Gastrocnemius medialis (tissue), 4 donors: ENCODE measurements at regions not wholly inside any gene's neighbourhood (a gene's known extent, or its start where the extent isn't known, plus 50 kb on each side); places are given as distances from the start of the nearest gene placed in this dataset.

Source experiments
- ATAC-seq, 2 donors: fragments of 150-250 bp; one replicate each; pipeline ENCODE4 v1.9.1; 2016
- DNase-seq, 2 donors: peaks; one replicate each; pipeline ENCODE4 v3.0.0-alpha.2; 2019
- H3K27ac ChIP-seq, 4 donors: fragments of 200-600 bp; sonication (generic); 1 replicate in 1 of 4; 2 replicates in 3 of 4; pipeline ENCODE4 v1.5.1; 2016 to 2018; ENCODE audit warnings: mild to moderate bottlenecking in 2 of 4, moderate library complexity in 1 of 4
- H3K27me3 ChIP-seq, 3 donors: fragments of 200-600 bp; sonication (generic) in 2 of 3; 1 replicate in 1 of 3; 2 replicates in 2 of 3; pipeline versions ENCODE4 v1.5.1 to v1.6.0; 2016 to 2019; ENCODE audit warnings: mild to moderate bottlenecking in 1 of 3, moderate library complexity in 1 of 3
- H3K36me3 ChIP-seq, 2 donors: fragments of 200-600 bp; sonication (generic) in 1 of 2; one replicate each; pipeline ENCODE4 v1.5.1; 2017 to 2018
- H3K4me1 ChIP-seq, 2 donors: fragments of 200-600 bp; sonication (generic) in 1 of 2; one replicate each; pipeline ENCODE4 v1.5.1; 2016 to 2017; ENCODE audit warnings: mild to moderate bottlenecking in 2 of 2
- H3K4me3 ChIP-seq, 4 donors: fragments of 200-600 bp; sonication (generic) in 3 of 4; 1 replicate in 1 of 4; 2 replicates in 3 of 4; pipeline ENCODE4 v1.5.1; 2016 to 2019; ENCODE audit warnings: mild to moderate bottlenecking in 2 of 4
- H3K9me3 ChIP-seq, 3 donors: fragments of 200-600 bp; sonication (generic) in 2 of 3; 1 replicate in 1 of 3; 2 replicates in 2 of 3; pipeline ENCODE4 v1.5.1; 2016 to 2019
- CTCF ChIP-seq, 5 experiments: fragments of 450-650 bp in 3 of 5; fragments of 200-600 bp in 2 of 5; sonication (generic) in 2 of 5; IDR thresholded peaks in 4 of 5; conservative IDR thresholded peaks in 1 of 5; 1 replicate in 4 of 5; 2 replicates in 1 of 5; pipeline ENCODE4 v1.5.1; 2016 to 2019; ENCODE audit warnings: antibody characterized with exemption in 5 of 5, mild to moderate bottlenecking in 3 of 5, moderate library complexity in 3 of 5
- POLR2A ChIP-seq, 2 donors: fragments of 450-650 bp; IDR thresholded peaks; one replicate each; pipeline ENCODE4 v1.6.1; 2017; ENCODE audit warnings: antibody characterized with exemption in 2 of 2, mild to moderate bottlenecking in 2 of 2, moderate library complexity in 2 of 2
- in situ Hi-C, 4 donors: fragments of 200-750 bp; cut with MboI; loops; one replicate each; pipeline versions ENCODE4 v1.15.0 to v1.8.0; 2017; ENCODE audit warnings: low sequenced_read_pairs in 4 of 4
- intact Hi-C: fragments of 100-400 bp; cut with DNase I; formaldehyde crosslinking; loops from one replicate; pipeline ENCODE4 v1.15.1; 2023; ENCODE audit warnings: low total_unique reads

GRCh38 chr10:120087109-120087508 lies 194.6 kb downstream of the SEC23IP start:
- no peaks in the 10 kb centered on the region for H3K27me3 ChIP-seq
- DNase-seq (no peak), ATAC-seq (no peak)
- no peaks in the 10 kb centered on the region for H3K36me3 ChIP-seq
- in situ Hi-C loops (no loop called here), intact Hi-C loops (no loop called here)
- H3K4me1 ChIP-seq, result no peaks in the 10 kb centered on the region
- no peak overlapping the region for H3K4me3 ChIP-seq
- H3K9me3 ChIP-seq, result no peaks in the 10 kb centered on the region
- H3K27ac ChIP-seq, result no peak overlapping the region
- TF ChIP-seq POLR2A (IDR thresholded peaks at IDR 0.05) (no peak), CTCF (IDR thresholded peaks at IDR 0.05 in 4 of 5, conservative IDR thresholded peaks at IDR 0.05 in 1 of 5) (no peak)

GRCh38 chr10:120095875-120096274 lies 203.3 kb downstream of the SEC23IP start:
- Histone ChIP-seq H3K36me3 (no peaks in the 10 kb centered on the region), H3K9me3 (no peaks in the 10 kb centered on the region), H3K27me3 (no peaks in the 10 kb centered on the region), H3K27ac (no peak overlapping the region), H3K4me1 (no peaks in the 10 kb centered on the region), H3K4me3 (no peak overlapping the region)
- intact Hi-C loops, result no loop called here
- in situ Hi-C loops, result no loop called here
- no peak for TF ChIP-seq POLR2A (IDR thresholded peaks at IDR 0.05)
- no peak for TF ChIP-seq CTCF (IDR thresholded peaks at IDR 0.05 in 4 of 5, conservative IDR thresholded peaks at IDR 0.05 in 1 of 5)
- DNase-seq (no peak), ATAC-seq (no peak)

- in situ Hi-C loops, result no loop called here
These were observed 205.2 kb downstream of the SEC23IP start for GRCh38 chr10:120097766-120098165.

GRCh38 chr10:120098232-120098930 lies 205.9 kb downstream of the SEC23IP start:
- DNase-seq, result no peak
- no peaks in the 10 kb centered on the region for H3K36me3 ChIP-seq
- no peaks in the 10 kb centered on the region for H3K9me3 ChIP-seq
- TF ChIP-seq CTCF (IDR thresholded peaks at IDR 0.05 in 4 of 5, conservative IDR thresholded peaks at IDR 0.05 in 1 of 5), result no peak
- no peak for TF ChIP-seq POLR2A (IDR thresholded peaks at IDR 0.05)
- intact Hi-C loops, result no loop called here
- no peak for ATAC-seq
- H3K27me3 ChIP-seq, result no peaks in the 10 kb centered on the region
- H3K4me3 ChIP-seq, result no peak overlapping the region
- H3K27ac ChIP-seq, result no peak overlapping the region
- in situ Hi-C loops, result no loop called here
- no peaks in the 10 kb centered on the region for H3K4me1 ChIP-seq

More at GRCh38 chr10:120097766-120098165, 205.2 kb downstream of the SEC23IP start:
- intact Hi-C loops, result no loop called here
- H3K27ac ChIP-seq, result no peak overlapping the region
- H3K36me3 ChIP-seq, result no peaks in the 10 kb centered on the region
- ATAC-seq (no peak), DNase-seq (no peak)
- no peaks in the 10 kb centered on the region for H3K9me3 ChIP-seq
- no peaks in the 10 kb centered on the region for H3K4me1 ChIP-seq
- H3K4me3 ChIP-seq, result no peak overlapping the region
- no peaks in the 10 kb centered on the region for H3K27me3 ChIP-seq
- TF ChIP-seq CTCF (IDR thresholded peaks at IDR 0.05 in 4 of 5, conservative IDR thresholded peaks at IDR 0.05 in 1 of 5) (no peak), POLR2A (IDR thresholded peaks at IDR 0.05) (no peak)
